Frontal cortex (tissue), 3 donors: ENCODE measurements at regions not wholly inside any gene's neighbourhood (a gene's known extent, or its start where the extent isn't known, plus 50 kb on each side); places are given as distances from the start of the nearest gene placed in this dataset.
A peak's percentile ranks its signal among the peaks of the same experiment; 100 is the strongest.

Source experiments
- DNase-seq, 2 donors: peaks; one replicate each; pipeline ENCODE4 v3.0.0; 2012; ENCODE audit warnings: low spot score in 2 of 2
- FAIRE-seq: peaks from 2 replicates; lab custom pipeline; 2012; peaks lifted over from hg19 to GRCh38; lab: Jason Lieb, UNC
- donor health status: control.
- donor health status: control.
- donor health status: control.

DNA sequence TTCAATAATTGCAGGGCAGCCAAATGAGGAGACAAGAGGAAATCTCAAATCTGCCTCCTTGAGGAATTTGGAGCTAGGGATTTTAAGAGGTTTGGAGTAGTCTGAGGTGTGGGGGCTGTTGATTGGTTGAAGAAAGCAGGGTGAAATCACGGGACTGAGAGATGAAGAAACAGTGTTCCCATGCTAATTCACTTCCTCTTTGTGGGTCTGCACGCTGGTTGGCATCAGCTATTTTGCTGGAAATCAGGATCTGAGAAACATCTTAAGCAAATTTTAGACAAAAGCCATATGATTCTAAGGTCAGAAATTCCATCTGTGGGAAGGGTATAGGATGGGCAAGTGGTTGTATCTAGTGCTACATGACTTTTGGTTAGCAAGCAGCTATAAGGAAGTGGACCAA lies 107.1 kb upstream of the PAXBP1 start:
- FAIRE-seq (no peak), DNase-seq (no peak)

DNA sequence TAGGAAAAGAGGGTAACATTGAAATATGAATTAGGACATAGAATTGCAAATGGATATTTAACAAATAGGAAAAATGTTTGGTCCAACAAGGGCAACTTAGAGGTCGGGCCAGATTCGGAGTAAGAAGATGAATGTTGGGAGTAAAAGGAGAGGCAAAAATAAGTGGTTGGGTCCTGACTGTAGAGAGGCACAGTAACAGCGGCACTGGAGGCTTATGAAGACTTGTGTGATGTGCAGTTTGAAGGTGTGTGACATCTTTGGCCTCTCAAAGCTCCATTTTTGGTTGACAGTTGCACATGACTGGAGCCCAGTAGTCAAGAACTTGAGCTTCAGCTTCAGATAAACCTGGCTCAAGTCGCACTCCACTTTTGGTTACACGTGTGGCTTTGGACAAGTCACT lies 109.9 kb upstream of the PAXBP1 start:
- DNase-seq (no peak), FAIRE-seq (no peak)

DNA sequence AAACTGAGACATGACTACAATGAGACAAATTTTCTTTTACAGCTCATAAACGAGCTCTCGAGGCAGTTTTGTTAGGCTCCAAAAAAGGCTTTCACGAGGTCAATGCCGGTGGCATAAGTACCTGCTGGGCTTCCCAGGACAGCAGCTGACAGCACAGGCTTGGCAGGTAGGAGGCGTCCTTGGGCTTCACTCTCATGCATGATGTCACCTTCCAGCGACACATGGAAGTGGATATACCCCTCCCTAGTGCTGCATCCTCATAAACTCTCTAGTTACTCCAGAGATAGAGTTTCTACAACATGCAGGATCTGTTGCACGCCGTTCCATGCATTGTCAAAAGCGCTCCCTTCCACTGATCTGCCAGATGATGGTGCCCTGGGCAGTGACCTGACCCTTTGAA lies 112.5 kb upstream of the PAXBP1 start:
- DNase-seq (no peak), FAIRE-seq (no peak)

DNA sequence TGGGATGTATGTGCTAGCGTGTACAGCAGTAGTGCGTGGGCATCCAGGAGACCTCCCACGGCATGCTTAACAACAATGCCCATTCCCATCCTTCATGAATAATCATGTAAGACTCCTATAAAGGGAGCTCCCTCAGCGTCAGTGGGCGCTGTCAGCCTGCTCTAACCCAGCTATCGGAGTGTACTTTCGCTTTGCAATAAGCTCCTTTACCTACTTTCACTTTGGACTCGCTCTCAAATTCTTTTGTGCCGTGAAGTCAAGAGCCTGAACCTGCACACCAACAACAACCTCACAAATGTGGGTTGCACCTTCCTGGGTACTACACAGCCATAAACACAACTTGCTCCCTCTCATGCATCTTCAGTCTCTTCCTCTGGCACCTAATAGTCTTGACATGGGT lies 114.8 kb upstream of the PAXBP1 start:
- DNase-seq (no peak), FAIRE-seq (no peak)

DNA sequence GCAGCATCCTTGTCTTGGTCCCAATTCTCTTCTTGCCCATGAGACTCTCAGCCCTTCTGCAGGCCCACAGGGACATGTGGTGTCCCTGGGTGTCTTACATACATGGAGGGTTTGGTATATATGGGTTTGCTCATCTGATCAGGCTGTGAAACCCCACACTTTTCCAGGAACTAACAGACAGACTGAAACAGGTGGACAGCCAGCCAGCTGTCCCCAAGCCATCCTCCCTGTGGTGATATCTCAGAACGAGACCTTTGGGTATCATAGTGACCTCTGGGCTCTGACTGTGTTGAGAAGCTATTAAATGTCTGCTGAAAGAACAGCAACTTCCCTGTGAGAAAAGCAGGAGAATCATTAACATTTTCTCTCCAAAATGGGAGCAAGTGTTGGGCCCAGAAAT lies 115.5 kb upstream of the PAXBP1 start:
- FAIRE-seq (no peak), DNase-seq (no peak)

DNA sequence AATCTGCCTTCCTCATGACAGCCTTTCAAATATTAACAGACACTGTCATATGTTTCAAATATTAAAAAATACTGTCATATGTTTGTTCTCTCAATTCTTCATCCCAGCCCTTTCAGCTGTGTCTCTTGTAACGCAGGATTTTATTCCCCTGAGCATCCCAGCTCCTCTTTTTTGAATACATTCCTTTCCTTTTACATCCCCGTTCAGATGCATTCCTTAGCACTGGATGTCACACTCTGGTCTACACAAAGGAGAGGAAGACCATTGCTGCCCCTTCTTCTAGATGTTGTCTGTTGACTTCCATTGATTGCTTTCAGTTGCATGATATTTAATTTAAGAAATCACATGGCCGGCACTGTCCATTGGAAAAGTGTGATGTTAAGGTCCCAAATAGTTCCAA lies 117.4 kb upstream of the PAXBP1 start:
- DNase-seq (no peak), FAIRE-seq (no peak)

DNA sequence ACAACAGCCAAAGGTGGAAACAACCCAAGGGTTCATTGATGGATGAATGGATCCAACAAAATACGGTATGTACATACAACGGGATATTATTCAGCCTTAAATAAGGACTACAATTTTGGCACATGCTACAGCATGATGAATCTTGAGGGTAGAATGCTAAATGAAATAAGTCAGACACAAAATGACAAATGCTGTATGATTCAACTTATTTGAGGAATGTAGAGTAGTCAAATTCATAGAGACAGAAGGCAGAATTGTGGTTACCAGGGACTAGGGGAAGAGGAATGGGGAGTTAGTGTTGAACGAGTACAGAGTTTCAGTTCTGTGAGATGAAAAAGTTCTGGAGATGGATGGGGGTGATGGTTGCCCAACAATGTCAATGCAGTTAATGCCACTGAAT lies 118.0 kb upstream of the PAXBP1 start:
- DNase-seq (no peak), FAIRE-seq (no peak)

DNA sequence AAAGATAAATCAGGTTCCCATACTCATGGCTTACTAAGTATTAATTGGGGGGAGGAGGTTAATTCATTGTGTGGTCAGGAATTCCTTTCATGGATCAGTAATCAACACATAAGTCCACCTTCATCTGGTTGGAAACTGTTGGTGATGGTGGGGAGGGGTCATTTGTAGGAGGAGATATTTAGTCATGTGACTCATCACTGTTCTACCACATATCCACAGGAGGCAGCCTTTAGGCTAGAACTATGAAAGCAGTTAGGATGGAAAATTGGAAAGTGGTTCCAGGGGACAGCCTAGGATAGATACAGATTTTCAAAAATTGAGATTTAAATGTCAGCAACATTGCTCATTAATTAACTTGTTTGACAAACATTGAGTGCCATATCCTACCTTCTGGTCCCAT lies 122.8 kb upstream of the PAXBP1 start:
- DNase-seq = no peak
- no peak for FAIRE-seq

DNA sequence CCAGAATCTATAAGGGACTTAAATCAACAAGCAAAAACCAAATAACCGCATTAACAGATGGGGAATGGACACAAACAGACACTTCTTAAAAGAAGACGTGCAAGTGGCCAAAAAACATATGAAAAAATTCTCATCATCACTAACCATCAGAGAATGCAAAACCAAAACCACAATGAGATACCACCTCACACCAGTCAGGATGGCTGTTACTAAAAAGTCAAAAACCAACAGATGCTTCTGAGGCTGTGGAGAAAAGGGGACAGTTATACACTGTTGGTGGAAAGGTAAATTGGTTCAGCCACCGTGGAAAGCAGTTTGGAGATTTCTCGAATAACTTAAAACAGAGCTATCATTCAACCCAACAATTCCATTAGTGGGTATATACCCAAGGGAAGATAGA lies 124.9 kb upstream of the OLIG2 start:
- DNase-seq (no peak), FAIRE-seq (no peak)

DNA sequence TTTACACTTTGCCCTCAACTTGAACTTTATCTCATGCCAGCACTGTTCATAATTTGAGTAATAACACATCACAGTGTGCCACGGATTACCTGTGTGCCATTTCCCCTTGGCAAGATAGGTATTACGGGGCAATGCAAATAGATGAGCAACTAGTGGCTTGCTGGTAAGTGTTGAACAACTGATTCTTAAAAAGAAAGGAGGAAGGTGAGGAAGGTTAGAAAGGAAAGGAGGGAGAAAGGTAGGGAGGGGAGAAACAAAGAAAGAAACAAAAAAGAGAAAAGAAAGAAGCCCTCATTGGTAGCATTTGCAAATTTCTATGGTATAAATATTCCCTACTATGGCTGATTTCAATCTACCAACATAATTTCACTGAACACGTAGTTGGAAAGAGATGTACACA lies 118.2 kb upstream of the OLIG2 start:
- FAIRE-seq (no peak), DNase-seq (no peak)

DNA sequence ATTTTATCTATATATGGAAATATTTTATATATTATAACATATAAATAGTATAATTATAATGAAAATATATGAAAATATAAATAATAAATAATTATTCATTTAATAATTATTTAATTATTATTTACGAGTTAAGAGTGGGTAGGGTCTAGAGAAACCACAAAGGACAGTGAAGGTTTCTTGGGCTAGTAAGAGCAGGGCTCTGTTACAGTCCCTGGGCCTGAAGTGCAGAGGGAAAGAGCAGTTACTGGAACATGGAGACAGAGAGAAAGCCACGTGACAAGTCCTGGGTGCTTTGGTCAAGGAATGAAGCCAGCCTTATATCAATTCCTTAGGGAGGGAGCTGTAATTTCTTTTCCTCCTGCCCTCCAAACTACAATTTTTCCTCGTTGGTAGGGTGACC lies 117.2 kb upstream of the OLIG2 start:
- FAIRE-seq (no peak), DNase-seq (no peak)

DNA sequence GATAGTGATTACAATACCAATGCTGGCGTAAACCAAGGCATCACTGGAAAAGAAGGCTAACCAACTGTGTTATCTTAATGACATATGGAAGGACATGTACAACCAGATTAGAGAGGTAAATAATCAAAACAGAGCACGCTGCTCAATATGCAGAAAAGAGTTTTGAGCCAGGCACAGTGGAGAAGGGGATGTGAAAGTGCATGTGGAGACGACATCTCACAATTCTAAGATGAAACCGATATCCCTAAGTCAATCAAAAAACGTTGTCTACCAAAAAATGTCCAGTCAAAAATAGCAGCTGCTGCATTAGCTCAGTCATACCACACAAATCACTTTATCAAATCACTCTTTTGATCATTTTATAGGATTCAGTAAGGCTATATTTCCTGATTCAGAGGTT lies 116.3 kb upstream of the OLIG2 start:
- DNase-seq (no peak), FAIRE-seq (no peak)

DNA sequence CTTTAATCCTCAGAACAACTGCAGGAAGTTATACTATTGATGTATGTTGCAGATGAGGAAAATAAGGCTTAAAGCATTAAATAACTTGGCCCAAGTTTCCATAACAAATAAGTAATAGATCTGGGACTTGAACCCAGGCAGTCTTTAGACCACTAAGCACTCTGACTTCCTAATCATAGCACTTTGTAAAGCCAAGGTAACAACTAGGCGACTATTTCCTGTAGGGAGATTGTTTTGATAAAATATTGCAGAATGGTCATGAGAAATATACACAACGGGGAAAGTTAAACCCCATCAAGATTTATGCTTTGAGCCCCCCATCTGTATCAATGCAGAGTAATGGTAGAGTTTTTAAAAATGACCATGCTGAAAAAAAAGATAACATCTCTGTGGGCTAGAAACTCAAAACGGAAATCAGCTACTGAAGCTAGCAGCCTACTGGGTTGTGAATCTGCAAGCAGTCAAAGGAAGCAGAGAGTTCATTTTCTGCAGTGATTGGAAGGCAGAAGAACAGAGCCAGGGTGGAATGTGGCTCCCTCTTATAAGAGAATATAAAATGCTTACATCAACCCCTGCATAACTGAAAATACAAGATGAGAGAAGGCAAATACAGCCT lies 111.2 kb upstream of the OLIG2 start:
- FAIRE-seq = no peak
- no peak for DNase-seq

DNA sequence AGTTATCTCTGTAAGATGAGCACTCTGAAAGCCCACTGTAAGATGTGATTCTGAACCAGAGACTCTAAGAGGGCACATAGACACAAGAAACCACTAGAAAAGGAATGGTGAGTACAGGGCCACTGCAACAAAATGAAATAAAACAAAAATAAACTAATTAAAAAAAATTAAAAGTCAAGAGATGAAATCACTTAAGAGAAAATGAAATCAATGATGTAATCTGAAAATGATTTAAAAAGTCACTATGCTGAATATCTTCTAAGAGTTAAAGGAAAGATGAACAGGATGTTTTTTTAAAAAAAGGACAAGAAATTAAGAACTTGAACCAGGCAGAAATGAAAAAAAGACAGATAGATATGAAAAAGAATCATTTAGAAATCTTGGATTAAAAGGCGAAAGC lies 110.6 kb upstream of the OLIG2 start:
- DNase-seq = no peak
- peak; percentile 50 for FAIRE-seq

DNA sequence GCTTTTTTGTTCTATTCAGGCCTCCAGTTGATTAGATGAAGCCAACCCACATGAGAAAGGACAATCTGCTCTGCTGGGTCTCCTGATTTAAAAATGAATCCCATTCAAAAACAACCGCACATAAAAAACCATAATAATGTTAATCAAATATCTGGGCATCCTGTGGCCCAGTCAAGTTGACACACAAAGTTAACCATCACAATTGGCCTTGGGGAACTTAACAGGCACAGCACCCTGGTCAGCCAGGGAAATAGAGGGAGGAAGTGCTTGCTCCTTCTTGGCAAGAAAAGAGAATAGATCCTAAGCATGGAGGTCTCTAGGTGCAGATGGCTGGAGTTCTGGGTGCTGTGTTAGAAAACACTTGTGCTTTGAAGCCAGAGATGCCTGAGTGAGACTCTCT lies 109.6 kb upstream of the OLIG2 start:
- DNase-seq = no peak
- FAIRE-seq = no peak

DNA sequence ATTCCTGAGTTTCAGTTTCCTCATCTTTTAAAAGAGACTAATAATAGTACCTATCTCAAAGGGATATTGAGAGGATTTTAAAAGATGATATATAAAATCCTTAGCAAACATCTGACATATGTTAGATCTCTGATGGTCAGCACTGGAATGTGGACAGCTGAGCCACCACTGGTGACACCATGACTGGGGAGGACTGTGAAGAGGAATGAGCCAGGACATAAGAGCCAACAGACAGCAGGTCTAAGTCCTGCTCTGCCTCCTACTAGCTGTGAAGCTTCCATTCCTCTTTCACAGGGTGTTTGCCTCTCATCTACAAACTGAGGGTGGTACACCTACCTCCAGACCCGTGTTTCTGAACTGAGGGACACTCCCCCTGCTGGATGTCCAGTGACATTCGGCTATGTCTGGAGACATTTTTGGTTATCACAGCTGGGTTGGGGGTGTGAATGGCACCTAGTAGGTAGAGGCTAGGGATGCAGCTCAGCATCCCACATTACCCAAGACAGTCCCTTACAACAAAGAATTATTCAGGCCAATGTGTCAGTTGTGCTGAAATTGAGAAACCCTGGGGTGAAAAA lies 109.1 kb upstream of the OLIG2 start:
- DNase-seq = no peak

DNA sequence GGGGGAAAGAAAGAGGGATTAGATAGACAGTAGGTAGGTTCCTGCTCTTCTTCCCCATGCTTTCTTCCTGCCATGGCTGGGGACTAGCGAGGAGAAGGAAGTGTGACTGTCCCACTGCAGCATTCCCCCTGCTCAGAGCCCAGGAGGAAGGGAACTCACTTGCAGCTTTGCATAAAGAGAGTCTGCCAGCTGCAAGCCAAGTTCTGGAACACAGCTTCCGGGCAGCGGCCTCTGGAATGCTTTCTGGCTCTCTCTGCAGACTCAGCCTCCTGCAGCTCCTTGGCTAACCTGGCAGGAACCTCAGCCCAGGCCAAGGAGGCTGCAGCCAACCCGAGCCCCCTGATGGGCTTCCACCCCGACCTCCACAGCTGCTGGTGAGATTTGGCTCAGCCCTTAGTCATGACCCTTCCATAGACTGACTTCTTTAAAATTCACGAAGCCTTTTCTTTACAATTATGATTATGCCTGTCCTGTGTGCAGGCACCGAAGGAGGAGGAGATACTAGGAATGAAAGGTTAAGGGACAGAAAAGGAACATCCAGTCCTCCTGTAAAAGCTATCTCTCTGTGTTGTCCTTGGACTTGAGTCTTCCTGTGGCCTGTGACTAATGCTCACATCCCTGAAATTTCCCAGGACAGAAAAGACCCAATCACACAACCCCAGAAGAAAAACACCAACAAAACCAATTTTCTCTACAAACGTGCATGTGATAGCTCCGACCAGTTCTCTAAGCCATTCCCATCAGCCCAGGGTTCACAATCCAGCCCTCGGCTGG lies 108.2 kb upstream of the OLIG2 start:
- DNase-seq = no peak
- FAIRE-seq = no peak

More for the DNA sequence above, 109.1 kb upstream of the OLIG2 start:
- FAIRE-seq = no peak

DNA sequence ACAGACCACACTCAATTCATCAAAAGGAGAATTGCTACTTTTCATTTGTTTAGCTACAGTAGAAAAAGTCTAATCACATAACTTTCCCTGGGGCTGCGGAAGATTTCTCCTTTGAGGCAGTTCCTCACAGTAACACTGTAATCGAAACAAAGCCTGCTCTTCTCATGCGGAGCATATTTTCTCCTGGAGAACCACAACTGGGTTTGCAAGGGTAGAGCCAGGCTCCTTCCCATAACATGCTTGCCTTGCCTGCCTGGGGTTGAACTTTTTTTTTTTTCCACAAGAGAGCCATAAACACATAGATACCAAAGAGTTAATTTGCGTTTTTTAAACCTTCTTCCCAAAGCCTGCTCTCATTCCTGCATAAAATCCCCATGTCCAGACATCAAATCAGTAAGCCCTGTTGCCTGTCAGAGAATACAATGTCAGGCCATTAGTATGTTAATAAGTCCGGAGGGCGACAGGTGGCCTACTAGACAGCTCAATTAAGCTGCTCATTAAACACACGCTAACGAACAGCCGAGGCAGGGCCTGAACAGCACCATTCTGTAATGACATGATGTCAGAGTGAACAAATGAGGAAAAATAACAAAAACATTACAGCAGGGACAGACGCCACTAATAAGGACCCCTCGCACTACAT lies 107.1 kb upstream of the OLIG2 start:
- DNase-seq (no peak), FAIRE-seq (no peak)

DNA sequence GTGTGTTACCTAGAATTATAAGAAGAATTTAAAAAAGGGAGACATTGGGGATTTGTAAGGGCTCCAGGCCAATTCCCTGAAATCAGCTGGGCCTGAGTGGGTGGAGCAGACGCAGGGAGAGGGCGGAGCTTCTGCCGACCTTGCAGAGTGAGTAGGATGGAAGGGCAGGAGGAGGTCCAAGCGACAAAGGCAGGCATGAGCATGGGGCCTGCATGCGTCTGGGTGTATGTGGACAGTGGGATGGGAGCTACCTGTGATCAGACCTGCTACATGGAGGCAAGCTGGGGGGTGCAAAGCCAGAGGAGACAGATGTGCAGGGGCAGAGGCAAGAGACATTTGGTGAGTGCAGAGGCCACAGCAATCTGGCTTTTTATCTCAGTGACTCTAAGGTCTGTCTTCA lies 105.3 kb upstream of the OLIG2 start:
- DNase-seq (no peak), FAIRE-seq (no peak)

DNA sequence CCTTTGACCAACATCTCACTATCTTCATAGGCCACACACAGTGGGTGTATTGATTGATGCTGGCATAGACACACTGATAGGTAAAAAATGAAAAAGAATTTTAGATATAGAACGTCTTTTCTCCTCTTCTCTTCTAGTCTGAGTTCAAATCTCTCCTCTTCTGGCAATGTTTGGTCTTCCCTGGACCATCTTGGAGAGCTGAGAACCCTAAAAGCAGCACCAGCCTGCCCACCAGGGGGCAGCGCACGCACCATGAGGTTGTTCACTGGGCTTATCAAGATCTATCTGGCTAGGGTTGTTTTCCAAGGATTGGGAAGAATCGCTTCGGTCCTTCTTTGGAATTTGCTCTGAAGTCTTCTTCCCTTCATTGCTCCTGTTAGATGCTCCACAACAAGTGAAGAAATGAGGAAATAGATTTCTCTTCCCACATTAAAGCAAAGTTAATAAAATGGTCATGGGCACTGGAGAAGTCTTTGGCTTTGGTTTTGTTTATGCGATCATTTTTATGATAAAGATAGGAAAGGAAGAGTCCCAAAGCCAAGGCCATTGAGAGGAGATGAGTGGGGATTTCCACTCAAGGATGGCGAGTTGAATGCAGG lies 104.0 kb upstream of the OLIG2 start:
- FAIRE-seq = no peak
- DNase-seq = no peak

DNA sequence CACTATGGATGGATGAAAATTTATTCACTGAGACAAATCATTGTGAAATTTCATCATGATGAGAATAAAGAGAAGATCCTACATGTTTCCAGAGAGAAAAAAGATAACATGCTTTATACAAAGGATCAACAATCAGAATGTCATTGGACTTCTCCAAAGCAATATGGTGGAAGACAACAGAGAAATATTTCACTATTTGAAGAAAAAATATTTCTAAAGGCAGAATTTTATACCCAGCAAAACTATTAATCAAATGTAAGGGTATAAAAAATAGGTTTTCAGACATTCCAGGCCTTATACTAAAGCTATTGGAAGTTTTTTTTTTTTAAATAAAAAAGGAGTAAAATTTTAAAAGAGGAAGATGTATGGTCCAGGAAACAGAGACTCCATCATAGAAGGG lies 100.6 kb upstream of the OLIG2 start:
- FAIRE-seq (no peak), DNase-seq (no peak)
